Fibroblast of villous mesenchyme (primary cell): ENCODE measurements at regions not wholly inside any gene's neighbourhood (a gene's known extent, or its start where the extent isn't known, plus 50 kb on each side); places are given as distances from the start of the nearest gene placed in this dataset.

Source experiments
- DNase-seq: peaks from one replicate; pipeline ENCODE4 v3.0.0-alpha.2; 2010; ENCODE audit warnings: low read depth
- H3K4me3 ChIP-seq: 2 replicates; pipeline ENCODE4 v1.5.1; 2011; ENCODE audit warnings: low read depth, mild to moderate bottlenecking, low read length
- CTCF ChIP-seq: IDR thresholded peaks from 2 replicates; pipeline ENCODE4 v1.5.1; 2012; ENCODE audit warnings: low read depth, mild to moderate bottlenecking, low read length; ENCODE audit not compliant: insufficient read depth

GRCh38 chr4:122671919-122672490 is 51.1 kb upstream of the IL21 start:
- no peak for DNase-seq
- no peak overlapping the region for H3K4me3 ChIP-seq
- no peak for TF ChIP-seq CTCF

GRCh38 chr4:122673252-122673651 is 52.4 kb upstream of the IL21 start:
- peak; percentile 45 for DNase-seq
- no peak for TF ChIP-seq CTCF
- no peak overlapping the region for H3K4me3 ChIP-seq

GRCh38 chr4:122674371-122674770 is 53.5 kb upstream of the IL21 start:
- no peak for DNase-seq
- TF ChIP-seq CTCF = no peak

DNA sequence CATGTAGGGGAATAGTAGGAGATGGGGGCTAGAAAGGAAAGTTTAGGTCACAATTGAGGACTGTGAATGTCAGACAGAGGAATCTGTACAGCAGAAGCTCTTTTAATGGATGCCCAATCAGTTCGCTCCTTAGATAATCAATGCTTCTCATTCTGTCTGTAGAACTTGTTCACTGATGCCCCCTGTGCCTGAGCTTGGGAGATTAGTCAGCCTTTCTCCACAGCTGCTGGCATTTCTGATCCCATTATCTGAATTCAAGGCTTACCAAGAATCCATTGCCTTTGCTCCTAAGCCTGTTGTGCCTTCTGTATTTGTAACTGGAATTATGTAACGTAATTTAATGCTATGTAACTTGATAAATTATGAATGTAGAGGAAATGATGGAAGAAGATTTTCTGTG is 53.2 kb upstream of the BBS12 start:
- DNase-seq = no peak
- no peak overlapping the region for H3K4me3 ChIP-seq
- TF ChIP-seq CTCF = no peak

More at GRCh38 chr4:122674371-122674770, 53.5 kb upstream of the IL21 start:
- no peak overlapping the region for H3K4me3 ChIP-seq

- no peak for TF ChIP-seq CTCF
- H3K4me3 ChIP-seq = no peak overlapping the region
- no peak for DNase-seq
These were observed 52.6 kb upstream of the BBS12 start for GRCh38 chr4:122679946-122680345.

- DNase-seq = no peak
- no peak overlapping the region for H3K4me3 ChIP-seq
- TF ChIP-seq CTCF = no peak
These were observed 50.9 kb upstream of the BBS12 start for GRCh38 chr4:122681568-122681967.
